ENCODE measurements at regions not wholly inside any gene's neighbourhood (a gene's known extent, or its start where the extent isn't known, plus 50 kb on each side); places are given as distances from the start of the nearest gene placed in this dataset.

DNA sequence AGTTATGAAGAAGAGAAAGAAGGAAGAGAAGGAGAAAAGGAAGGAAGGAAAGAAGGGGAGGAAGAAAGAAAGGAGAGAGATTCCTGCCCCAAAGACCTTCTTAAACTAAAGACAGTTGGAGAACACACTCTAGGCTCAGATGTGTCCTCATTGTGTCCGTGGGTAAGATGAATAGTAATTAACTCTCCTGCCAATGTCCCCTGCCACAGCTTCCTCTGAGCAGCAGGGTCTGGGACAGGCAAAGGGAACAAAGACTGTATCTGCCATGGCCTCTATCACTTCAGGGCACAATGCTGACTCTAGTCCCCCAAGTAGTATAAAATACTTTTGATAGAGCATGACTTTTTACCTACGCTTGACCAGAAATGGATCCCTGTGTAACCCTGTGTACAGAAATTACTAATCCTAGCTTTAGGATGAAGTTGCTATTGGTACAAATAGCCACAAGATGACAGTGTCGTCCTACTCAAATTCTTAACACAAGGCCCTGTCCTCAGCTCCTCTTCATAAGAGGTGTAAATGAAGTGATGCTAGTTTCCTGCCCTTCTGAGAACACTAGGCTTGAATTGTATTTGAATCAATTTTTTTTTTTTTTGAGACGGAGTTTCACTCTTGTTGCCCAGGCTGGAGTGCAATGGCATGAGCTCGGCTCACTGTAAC, 186.2 kb upstream of the GPR12 start:
- TF ChIP-seq, protein P1, sequence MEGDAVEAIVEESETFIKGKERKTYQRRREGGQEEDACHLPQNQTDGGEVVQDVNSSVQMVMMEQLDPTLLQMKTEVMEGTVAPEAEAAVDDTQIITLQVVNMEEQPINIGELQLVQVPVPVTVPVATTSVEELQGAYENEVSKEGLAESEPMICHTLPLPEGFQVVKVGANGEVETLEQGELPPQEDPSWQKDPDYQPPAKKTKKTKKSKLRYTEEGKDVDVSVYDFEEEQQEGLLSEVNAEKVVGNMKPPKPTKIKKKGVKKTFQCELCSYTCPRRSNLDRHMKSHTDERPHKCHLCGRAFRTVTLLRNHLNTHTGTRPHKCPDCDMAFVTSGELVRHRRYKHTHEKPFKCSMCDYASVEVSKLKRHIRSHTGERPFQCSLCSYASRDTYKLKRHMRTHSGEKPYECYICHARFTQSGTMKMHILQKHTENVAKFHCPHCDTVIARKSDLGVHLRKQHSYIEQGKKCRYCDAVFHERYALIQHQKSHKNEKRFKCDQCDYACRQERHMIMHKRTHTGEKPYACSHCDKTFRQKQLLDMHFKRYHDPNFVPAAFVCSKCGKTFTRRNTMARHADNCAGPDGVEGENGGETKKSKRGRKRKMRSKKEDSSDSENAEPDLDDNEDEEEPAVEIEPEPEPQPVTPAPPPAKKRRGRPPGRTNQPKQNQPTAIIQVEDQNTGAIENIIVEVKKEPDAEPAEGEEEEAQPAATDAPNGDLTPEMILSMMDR (IDR thresholded peaks at IDR 0.05; ENCODE audit: borderline replicate concordance, control extremely low read depth, extremely low read depth, insufficient read depth, missing control alignments), result peak; percentile 38
- peak; percentile 63 for DNase-seq (ENCODE audit: low spot score)
- in situ Hi-C loops (cut with MboI; ENCODE audit: low sequenced_read_pairs, unreplicated experiment), result no loop called here

DNA sequence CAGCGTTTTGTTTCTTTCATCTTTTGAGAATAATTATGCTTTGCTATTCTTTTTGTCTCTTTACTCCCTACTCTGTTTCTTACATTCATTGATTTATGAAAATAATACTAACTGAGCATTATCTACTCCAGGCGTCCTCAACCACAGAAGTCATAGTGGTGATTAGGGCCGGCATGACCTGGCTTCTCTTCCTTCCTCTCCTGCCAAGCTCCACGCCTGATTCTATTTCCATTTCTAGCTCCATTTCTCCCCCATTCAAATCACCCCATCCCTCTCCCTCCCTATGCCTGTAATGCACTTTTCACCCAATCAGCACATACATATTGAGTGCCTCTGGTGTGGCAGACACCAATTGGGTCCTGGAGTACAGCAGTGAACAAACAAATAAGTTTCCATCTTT, 183.2 kb upstream of the GPR12 start:
- in situ Hi-C loops (cut with MboI; ENCODE audit: low sequenced_read_pairs, unreplicated experiment), result no loop called here
- TF ChIP-seq, protein P1 (IDR thresholded peaks at IDR 0.05; ENCODE audit: borderline replicate concordance, control extremely low read depth, extremely low read depth, insufficient read depth, missing control alignments), result no peak
- no peak for DNase-seq (ENCODE audit: low spot score)

GRCh38 chr13:26942184-26942583, 181.6 kb upstream of the GPR12 start:
- TF ChIP-seq, protein P1 (IDR thresholded peaks at IDR 0.05; ENCODE audit: borderline replicate concordance, control extremely low read depth, extremely low read depth, insufficient read depth, missing control alignments), result no peak
- no peak for DNase-seq (ENCODE audit: low spot score)
- in situ Hi-C loops (cut with MboI; ENCODE audit: low sequenced_read_pairs, unreplicated experiment), result no loop called here

DNA sequence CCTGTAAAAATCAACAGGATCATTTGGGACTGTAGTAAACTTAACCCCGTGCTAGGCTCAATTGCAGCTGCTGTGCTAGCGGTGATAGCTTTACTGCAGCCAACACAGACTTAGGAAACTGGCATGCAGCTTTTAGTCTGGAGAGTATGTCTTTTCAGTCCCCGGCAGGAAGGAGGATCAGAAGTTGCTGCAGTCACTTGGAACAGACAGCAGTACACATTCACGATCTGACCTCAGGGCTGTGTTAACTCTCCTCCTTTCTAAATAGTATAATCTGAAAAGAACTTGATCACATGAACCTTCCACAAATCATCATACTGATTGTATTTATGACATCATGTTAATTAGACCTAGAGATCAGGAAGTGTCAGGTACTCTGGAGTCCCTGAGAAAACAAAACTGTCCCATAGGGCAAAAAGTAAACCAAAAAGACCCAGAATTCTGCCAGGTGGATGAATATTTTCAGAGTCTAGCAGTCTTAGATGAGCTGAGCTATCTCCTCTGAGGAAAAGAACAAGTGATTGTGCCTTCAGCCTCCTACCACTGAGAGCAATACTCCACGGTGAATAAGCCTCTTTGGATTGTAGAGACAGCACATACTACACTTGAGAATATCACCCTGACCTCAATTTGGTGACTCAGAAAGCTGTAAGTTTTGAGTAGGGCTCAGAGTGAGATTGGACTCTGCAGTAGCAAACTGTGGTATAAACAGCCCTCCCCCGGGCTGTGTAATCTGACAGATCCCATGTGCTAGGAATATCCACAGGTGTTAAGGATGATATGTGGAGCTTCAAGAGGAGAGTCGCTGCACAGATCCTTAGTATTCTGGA, 181.0 kb upstream of the GPR12 start:
- in situ Hi-C loops (cut with MboI; ENCODE audit: low sequenced_read_pairs, unreplicated experiment), result no loop called here
- TF ChIP-seq, protein P1 (IDR thresholded peaks at IDR 0.05; ENCODE audit: borderline replicate concordance, control extremely low read depth, extremely low read depth, insufficient read depth, missing control alignments), result no peak
- DNase-seq (ENCODE audit: low spot score), result no peak

- no peak for DNase-seq (ENCODE audit: low spot score)
- in situ Hi-C loops (cut with MboI; ENCODE audit: low sequenced_read_pairs, unreplicated experiment), result no loop called here
- TF ChIP-seq, protein P1 (IDR thresholded peaks at IDR 0.05; ENCODE audit: borderline replicate concordance, control extremely low read depth, extremely low read depth, insufficient read depth, missing control alignments), result no peak
These were observed 173.5 kb upstream of the GPR12 start for GRCh38 chr13:26934096-26934495.

- DNase-seq (ENCODE audit: low spot score), result no peak
- TF ChIP-seq, protein P1 (IDR thresholded peaks at IDR 0.05; ENCODE audit: borderline replicate concordance, control extremely low read depth, extremely low read depth, insufficient read depth, missing control alignments), result no peak
These were observed 171.9 kb upstream of the GPR12 start for GRCh38 chr13:26932465-26932864.

More at GRCh38 chr13:26932465-26932864, 171.9 kb upstream of the GPR12 start:
- in situ Hi-C loops (cut with MboI; ENCODE audit: low sequenced_read_pairs, unreplicated experiment), result no loop called here

Measured in GM13976 (cell line).